GM23338 (cell line): ENCODE measurements at regions not wholly inside any gene's neighbourhood (a gene's known extent, or its start where the extent isn't known, plus 50 kb on each side); places are given as distances from the start of the nearest gene placed in this dataset.

Source experiments
- CREB1 ChIP-seq: fragments of 250-450 bp; sonication (Bioruptor Pico); IDR thresholded peaks from 2 replicates; pipeline ENCODE4 v1.5.0; 2020; ENCODE audit warnings: low read depth, mild to moderate bottlenecking, moderate library complexity
- CTCF ChIP-seq, 2 experiments: fragments of 200-600 bp in 1 of 2; sonication (generic) in 1 of 2; conservative IDR thresholded peaks; 2 replicates each; pipeline versions ENCODE4 v1.5.1 to v1.6.1; 2016 to 2017; ENCODE audit warnings: antibody characterized with exemption in 2 of 2, low read depth in 2 of 2, mild to moderate bottlenecking in 2 of 2, moderate library complexity in 1 of 2
- ETS1 ChIP-seq: IDR thresholded peaks from 2 replicates; pipeline ENCODE4 v1.6.1; 2016; ENCODE audit warnings: antibody characterized with exemption
- EZH2 ChIP-seq: fragments of 200-600 bp; sonication (generic); IDR thresholded peaks from one replicate; pipeline ENCODE4 v1.8.0; 2017; ENCODE audit warnings: antibody characterized with exemption, mild to moderate bottlenecking, low read depth; ENCODE audit not compliant: unreplicated experiment
- EZH2phosphoT487 ChIP-seq: fragments of 200-600 bp; sonication (generic); IDR thresholded peaks from one replicate; pipeline ENCODE4 v1.8.1; 2018; ENCODE audit warnings: antibody characterized with exemption; ENCODE audit not compliant: unreplicated experiment
- JUNB ChIP-seq: IDR thresholded peaks from one replicate; pipeline ENCODE4 v1.6.1; 2016; ENCODE audit warnings: antibody characterized with exemption; ENCODE audit not compliant: unreplicated experiment
- POLR2AphosphoS5 ChIP-seq: IDR thresholded peaks from 2 replicates; pipeline ENCODE4 v1.6.1; 2016; ENCODE audit warnings: antibody characterized with exemption, low read depth
- REST ChIP-seq: IDR thresholded peaks from one replicate; pipeline ENCODE4 v1.6.1; 2018; ENCODE audit warnings: antibody characterized with exemption; ENCODE audit not compliant: unreplicated experiment
- ZNF114 ChIP-seq: fragments of 250-450 bp; sonication (Bioruptor Pico); IDR thresholded peaks from 2 replicates; pipeline ENCODE4 v1.5.0; 2020; ENCODE audit warnings: mild to moderate bottlenecking, moderate library complexity
- ZNF331 ChIP-seq: fragments of 250-450 bp; sonication (Bioruptor Pico); IDR thresholded peaks from 2 replicates; pipeline ENCODE4 v1.5.0; 2020; ENCODE audit warnings: low read depth, mild to moderate bottlenecking, moderate library complexity

- TF ChIP-seq EZH2 = no peak
- TF ChIP-seq CTCF (conservative IDR thresholded peaks at IDR 0.05; ENCODE audit: low read depth in 2 of 2) = no peak
- TF ChIP-seq EZH2phosphoT487 = no peak
- no peak for TF ChIP-seq CREB1 (CRISPR knock-in tag)
- TF ChIP-seq POLR2AphosphoS5 = no peak
- TF ChIP-seq JUNB = no peak
- no peak for TF ChIP-seq REST
- TF ChIP-seq ZNF331 (CRISPR knock-in tag) = no peak
- no peak for TF ChIP-seq ETS1
- no peak for TF ChIP-seq ZNF114
Observed at GRCh38 chr2:236998236-236998635, 87.5 kb upstream of the COPS8 start.
